ENCODE measurements at regions not wholly inside any gene's neighbourhood (a gene's known extent, or its start where the extent isn't known, plus 50 kb on each side); places are given as distances from the start of the nearest gene placed in this dataset.

GRCh38 chr21:27426196-27426595 is 459.3 kb upstream of the ADAMTS5 start:
- H3K4me1 ChIP-seq (ENCODE audit: control insufficient read depth, insufficient read depth, low read length, unreplicated experiment) = peaks cover 53% of the 10 kb centered on the region
- H3K36me3 ChIP-seq (ENCODE audit: insufficient read depth, low read length) = no peaks in the 10 kb centered on the region
- H2AFZ ChIP-seq (ENCODE audit: low read length, unreplicated experiment) = peak overlapping the region; percentile 23
- H3K27ac ChIP-seq (ENCODE audit: low read depth, low read length) = peak overlapping the region; percentile 34
- H3K79me2 ChIP-seq (ENCODE audit: control insufficient read depth, insufficient read depth, low read length, unreplicated experiment) = no peaks in the 10 kb centered on the region
- H3K4me3 ChIP-seq (ENCODE audit: low read depth, low read length) = no peak overlapping the region
- no peaks in the 10 kb centered on the region for H3K27me3 ChIP-seq (ENCODE audit: insufficient read depth, low read length)

GRCh38 chr21:27425574-27425973 is 458.7 kb upstream of the ADAMTS5 start:
- H3K79me2 ChIP-seq (ENCODE audit: control insufficient read depth, insufficient read depth, low read length, unreplicated experiment) = no peaks in the 10 kb centered on the region
- H2AFZ ChIP-seq (ENCODE audit: low read length, unreplicated experiment) = no peak overlapping the region
- no peak overlapping the region for H3K4me3 ChIP-seq (ENCODE audit: low read depth, low read length)
- H3K36me3 ChIP-seq (ENCODE audit: insufficient read depth, low read length) = no peaks in the 10 kb centered on the region
- H3K4me1 ChIP-seq (ENCODE audit: control insufficient read depth, insufficient read depth, low read length, unreplicated experiment) = peaks cover 53% of the 10 kb centered on the region
- H3K27ac ChIP-seq (ENCODE audit: low read depth, low read length) = peak overlapping the region; percentile 34
- no peaks in the 10 kb centered on the region for H3K27me3 ChIP-seq (ENCODE audit: insufficient read depth, low read length)

- Histone ChIP-seq H3K4me3 (ENCODE audit: low read depth, low read length) (no peak overlapping the region), H3K27me3 (ENCODE audit: insufficient read depth, low read length) (no peaks in the 10 kb centered on the region), H3K79me2 (ENCODE audit: control insufficient read depth, insufficient read depth, low read length, unreplicated experiment) (no peaks in the 10 kb centered on the region), H2AFZ (ENCODE audit: low read length, unreplicated experiment) (no peak overlapping the region), H3K4me1 (ENCODE audit: control insufficient read depth, insufficient read depth, low read length, unreplicated experiment) (peaks cover 49% of the 10 kb centered on the region), H3K27ac (ENCODE audit: low read depth, low read length) (peak overlapping the region; percentile 34; the same call in 1 of the 2 replicates), H3K36me3 (ENCODE audit: insufficient read depth, low read length) (no peaks in the 10 kb centered on the region)
These were observed 458.3 kb upstream of the ADAMTS5 start for GRCh38 chr21:27425172-27425571.

GRCh38 chr21:27424601-27425000 is 457.7 kb upstream of the ADAMTS5 start:
- peak overlapping the region; percentile 98; the same call in 1 of the 2 replicates for H3K27ac ChIP-seq (ENCODE audit: low read depth, low read length)
- H3K27me3 ChIP-seq (ENCODE audit: insufficient read depth, low read length) = no peaks in the 10 kb centered on the region
- H3K4me1 ChIP-seq (ENCODE audit: control insufficient read depth, insufficient read depth, low read length, unreplicated experiment) = peaks cover 44% of the 10 kb centered on the region
- H2AFZ ChIP-seq (ENCODE audit: low read length, unreplicated experiment) = no peak overlapping the region
- no peak overlapping the region for H3K4me3 ChIP-seq (ENCODE audit: low read depth, low read length)
- H3K79me2 ChIP-seq (ENCODE audit: control insufficient read depth, insufficient read depth, low read length, unreplicated experiment) = no peaks in the 10 kb centered on the region
- H3K36me3 ChIP-seq (ENCODE audit: insufficient read depth, low read length) = no peaks in the 10 kb centered on the region

- Histone ChIP-seq H3K4me3 (ENCODE audit: low read depth, low read length) (no peak overlapping the region), H3K27ac (ENCODE audit: low read depth, low read length) (peak overlapping the region; percentile 98), H3K36me3 (ENCODE audit: insufficient read depth, low read length) (no peaks in the 10 kb centered on the region), H3K79me2 (ENCODE audit: control insufficient read depth, insufficient read depth, low read length, unreplicated experiment) (no peaks in the 10 kb centered on the region), H3K4me1 (ENCODE audit: control insufficient read depth, insufficient read depth, low read length, unreplicated experiment) (peaks cover 44% of the 10 kb centered on the region), H3K27me3 (ENCODE audit: insufficient read depth, low read length) (no peaks in the 10 kb centered on the region), H2AFZ (ENCODE audit: low read length, unreplicated experiment) (no peak overlapping the region)
These were observed 457.2 kb upstream of the ADAMTS5 start for GRCh38 chr21:27423906-27424595.

- Histone ChIP-seq H2AFZ (ENCODE audit: low read length, unreplicated experiment) (no peak overlapping the region), H3K27ac (ENCODE audit: low read depth, low read length) (peak overlapping the region; percentile 98), H3K4me3 (ENCODE audit: low read depth, low read length) (no peak overlapping the region)
These were observed 456.1 kb upstream of the ADAMTS5 start for GRCh38 chr21:27423038-27423437.

GRCh38 chr21:27422435-27422834 is 455.5 kb upstream of the ADAMTS5 start:
- H3K27me3 ChIP-seq (ENCODE audit: insufficient read depth, low read length) = no peaks in the 10 kb centered on the region
- no peaks in the 10 kb centered on the region for H3K79me2 ChIP-seq (ENCODE audit: control insufficient read depth, insufficient read depth, low read length, unreplicated experiment)
- H3K27ac ChIP-seq (ENCODE audit: low read depth, low read length) = peak overlapping the region; percentile 98
- no peak overlapping the region for H3K4me3 ChIP-seq (ENCODE audit: low read depth, low read length)
- H3K4me1 ChIP-seq (ENCODE audit: control insufficient read depth, insufficient read depth, low read length, unreplicated experiment) = peaks cover 46% of the 10 kb centered on the region
- H3K36me3 ChIP-seq (ENCODE audit: insufficient read depth, low read length) = no peaks in the 10 kb centered on the region
- no peak overlapping the region for H2AFZ ChIP-seq (ENCODE audit: low read length, unreplicated experiment)

More at GRCh38 chr21:27423038-27423437, 456.1 kb upstream of the ADAMTS5 start:
- no peaks in the 10 kb centered on the region for H3K79me2 ChIP-seq (ENCODE audit: control insufficient read depth, insufficient read depth, low read length, unreplicated experiment)
- H3K4me1 ChIP-seq (ENCODE audit: control insufficient read depth, insufficient read depth, low read length, unreplicated experiment) = peaks cover 46% of the 10 kb centered on the region
- no peaks in the 10 kb centered on the region for H3K36me3 ChIP-seq (ENCODE audit: insufficient read depth, low read length)
- no peaks in the 10 kb centered on the region for H3K27me3 ChIP-seq (ENCODE audit: insufficient read depth, low read length)

- H3K36me3 ChIP-seq (ENCODE audit: insufficient read depth, low read length) = no peaks in the 10 kb centered on the region
- peaks cover 46% of the 10 kb centered on the region for H3K4me1 ChIP-seq (ENCODE audit: control insufficient read depth, insufficient read depth, low read length, unreplicated experiment)
- H2AFZ ChIP-seq (ENCODE audit: low read length, unreplicated experiment) = no peak overlapping the region
- peak overlapping the region; percentile 98 for H3K27ac ChIP-seq (ENCODE audit: low read depth, low read length)
- no peak overlapping the region for H3K4me3 ChIP-seq (ENCODE audit: low read depth, low read length)
- H3K79me2 ChIP-seq (ENCODE audit: control insufficient read depth, insufficient read depth, low read length, unreplicated experiment) = no peaks in the 10 kb centered on the region
- no peaks in the 10 kb centered on the region for H3K27me3 ChIP-seq (ENCODE audit: insufficient read depth, low read length)
These were observed 454.8 kb upstream of the ADAMTS5 start for GRCh38 chr21:27421654-27422053.

- H3K4me1 ChIP-seq (ENCODE audit: control insufficient read depth, insufficient read depth, low read length, unreplicated experiment) = peaks cover 34% of the 10 kb centered on the region
- no peak overlapping the region for H3K4me3 ChIP-seq (ENCODE audit: low read depth, low read length)
- H3K36me3 ChIP-seq (ENCODE audit: insufficient read depth, low read length) = no peaks in the 10 kb centered on the region
- no peaks in the 10 kb centered on the region for H3K79me2 ChIP-seq (ENCODE audit: control insufficient read depth, insufficient read depth, low read length, unreplicated experiment)
- no peaks in the 10 kb centered on the region for H3K27me3 ChIP-seq (ENCODE audit: insufficient read depth, low read length)
- H2AFZ ChIP-seq (ENCODE audit: low read length, unreplicated experiment) = peak overlapping the region; percentile 75
- H3K27ac ChIP-seq (ENCODE audit: low read depth, low read length) = peak overlapping the region; percentile 27; the same call in 1 of the 2 replicates
These were observed 452.3 kb upstream of the ADAMTS5 start for GRCh38 chr21:27419153-27419552.

GRCh38 chr21:27418346-27418745 is 451.5 kb upstream of the ADAMTS5 start:
- Histone ChIP-seq H2AFZ (ENCODE audit: low read length, unreplicated experiment) (no peak overlapping the region), H3K27ac (ENCODE audit: low read depth, low read length) (no peak overlapping the region), H3K4me1 (ENCODE audit: control insufficient read depth, insufficient read depth, low read length, unreplicated experiment) (peaks cover 26% of the 10 kb centered on the region), H3K36me3 (ENCODE audit: insufficient read depth, low read length) (no peaks in the 10 kb centered on the region), H3K4me3 (ENCODE audit: low read depth, low read length) (no peak overlapping the region), H3K79me2 (ENCODE audit: control insufficient read depth, insufficient read depth, low read length, unreplicated experiment) (no peaks in the 10 kb centered on the region), H3K27me3 (ENCODE audit: insufficient read depth, low read length) (no peaks in the 10 kb centered on the region)

GRCh38 chr21:27412530-27412929 is 445.6 kb upstream of the ADAMTS5 start:
- Histone ChIP-seq H3K36me3 (ENCODE audit: insufficient read depth, low read length) (no peaks in the 10 kb centered on the region), H3K27ac (ENCODE audit: low read depth, low read length) (no peak overlapping the region)

More at GRCh38 chr21:27412530-27412929, 445.6 kb upstream of the ADAMTS5 start:
- Histone ChIP-seq H3K79me2 (ENCODE audit: control insufficient read depth, insufficient read depth, low read length, unreplicated experiment) (no peaks in the 10 kb centered on the region), H2AFZ (ENCODE audit: low read length, unreplicated experiment) (no peak overlapping the region), H3K27me3 (ENCODE audit: insufficient read depth, low read length) (no peaks in the 10 kb centered on the region), H3K4me3 (ENCODE audit: low read depth, low read length) (no peak overlapping the region), H3K4me1 (ENCODE audit: control insufficient read depth, insufficient read depth, low read length, unreplicated experiment) (no peaks in the 10 kb centered on the region)
